ENCODE measurements at regions not wholly inside any gene's neighbourhood (a gene's known extent, or its start where the extent isn't known, plus 50 kb on each side); places are given as distances from the start of the nearest gene placed in this dataset.
"Not testable (repeated sequence)": the region's sequence is repeated elsewhere in the genome, so short reads cannot be mapped to it uniquely, and the experiment has no call there.

DNA sequence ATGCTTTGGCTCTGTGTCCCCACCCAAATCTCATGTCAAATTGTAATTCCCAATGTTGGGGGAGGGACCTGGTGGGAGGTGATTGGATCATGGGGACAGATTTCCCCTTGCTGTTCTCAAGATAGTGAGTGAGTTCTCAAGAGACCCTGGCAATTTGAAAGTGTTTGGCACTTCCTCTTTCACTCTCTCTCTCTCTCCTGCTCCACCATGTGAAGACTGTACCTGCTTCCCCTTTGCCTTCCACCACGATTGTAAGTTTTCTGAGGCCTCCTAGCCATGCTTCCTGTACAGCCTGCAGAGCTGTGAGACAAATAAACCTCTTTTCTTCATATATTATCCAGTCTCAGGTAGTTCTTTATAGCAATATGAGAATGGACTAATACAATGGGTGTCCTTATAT lies 169.6 kb upstream of the RAI2 start:
- FAIRE-seq; DNase-seq (ENCODE audit: insufficient read length, low spot score): not testable (repeated sequence)
- TF ChIP-seq SPI1 (IDR thresholded peaks at IDR 0.05; ENCODE audit: low read depth, low read length), result peak; percentile 48; the same call in 1 of the 2 replicates

- no peak for TF ChIP-seq POLR2AphosphoS5 (IDR thresholded peaks at IDR 0.05; ENCODE audit: low read depth, low read length)
- TF ChIP-seq TAF1 (IDR thresholded peaks at IDR 0.05; ENCODE audit: low read depth, low read length), result no peak
- no peak for TF ChIP-seq POU2F2 (IDR thresholded peaks at IDR 0.05; ENCODE audit: low read depth, low read length)
- no peak for TF ChIP-seq POLR2A (IDR thresholded peaks at IDR 0.05; ENCODE audit: low read depth, low read length)
- TF ChIP-seq PAX5 (IDR thresholded peaks at IDR 0.05; ENCODE audit: insufficient read depth, low read length, severe bottlenecking), result no peak
- no peak for TF ChIP-seq SPI1 (IDR thresholded peaks at IDR 0.05; ENCODE audit: low read depth, low read length)
- DNase-seq (ENCODE audit: insufficient read length, low spot score) (no peak), FAIRE-seq (no peak)
These were observed 165.1 kb upstream of the RAI2 start for GRCh38 chrX:18026166-18026565.

GRCh38 chrX:18017411-18017810 lies 156.3 kb upstream of the RAI2 start:
- TF ChIP-seq SPI1 (IDR thresholded peaks at IDR 0.05; ENCODE audit: low read depth, low read length), result no peak
- no peak for TF ChIP-seq POU2F2 (IDR thresholded peaks at IDR 0.05; ENCODE audit: low read depth, low read length)
- TF ChIP-seq TAF1 (IDR thresholded peaks at IDR 0.05; ENCODE audit: low read depth, low read length), result no peak
- DNase-seq (ENCODE audit: insufficient read length, low spot score) (no peak), FAIRE-seq (no peak)

- TF ChIP-seq PAX5 (IDR thresholded peaks at IDR 0.05; ENCODE audit: insufficient read depth, low read length, severe bottlenecking) (no peak), POLR2AphosphoS5 (IDR thresholded peaks at IDR 0.05; ENCODE audit: low read depth, low read length) (no peak), TAF1 (IDR thresholded peaks at IDR 0.05; ENCODE audit: low read depth, low read length) (no peak), SPI1 (IDR thresholded peaks at IDR 0.05; ENCODE audit: low read depth, low read length) (no peak), POU2F2 (IDR thresholded peaks at IDR 0.05; ENCODE audit: low read depth, low read length) (no peak), POLR2A (IDR thresholded peaks at IDR 0.05; ENCODE audit: low read depth, low read length) (no peak)
- DNase-seq (ENCODE audit: insufficient read length, low spot score), result no peak
These were observed 155.8 kb upstream of the RAI2 start for GRCh38 chrX:18016941-18017340.

DNA sequence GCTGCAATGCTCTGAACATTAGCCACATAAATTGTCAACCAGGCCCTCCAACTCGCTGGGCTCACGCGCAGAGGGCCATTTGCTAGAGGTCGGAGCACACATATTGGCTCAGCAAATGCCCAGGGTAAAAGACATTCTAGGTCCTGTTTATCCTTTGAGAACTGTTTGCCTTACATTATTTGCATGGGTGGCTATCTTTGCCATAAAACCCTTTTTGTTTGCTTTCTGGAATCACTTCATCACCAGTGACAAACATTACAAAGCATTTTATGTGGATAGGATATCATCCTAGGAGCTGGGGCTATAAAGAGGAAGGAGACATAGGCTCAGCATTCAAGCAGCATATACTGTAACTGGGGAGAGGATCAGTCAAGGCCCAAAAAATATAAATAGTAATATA lies 149.2 kb upstream of the RAI2 start:
- DNase-seq (ENCODE audit: insufficient read length, low spot score) (no peak), FAIRE-seq (no peak)
- no peak for TF ChIP-seq POLR2A (IDR thresholded peaks at IDR 0.05; ENCODE audit: low read depth, low read length)
- TF ChIP-seq POLR2AphosphoS5 (IDR thresholded peaks at IDR 0.05; ENCODE audit: low read depth, low read length), result no peak
- no peak for TF ChIP-seq SPI1 (IDR thresholded peaks at IDR 0.05; ENCODE audit: low read depth, low read length)
- no peak for TF ChIP-seq TAF1 (IDR thresholded peaks at IDR 0.05; ENCODE audit: low read depth, low read length)
- TF ChIP-seq PAX5 (IDR thresholded peaks at IDR 0.05; ENCODE audit: insufficient read depth, low read length, severe bottlenecking), result no peak
- TF ChIP-seq POU2F2 (IDR thresholded peaks at IDR 0.05; ENCODE audit: low read depth, low read length), result no peak

More at GRCh38 chrX:18016941-18017340, 155.8 kb upstream of the RAI2 start:
- FAIRE-seq, result no peak

DNA sequence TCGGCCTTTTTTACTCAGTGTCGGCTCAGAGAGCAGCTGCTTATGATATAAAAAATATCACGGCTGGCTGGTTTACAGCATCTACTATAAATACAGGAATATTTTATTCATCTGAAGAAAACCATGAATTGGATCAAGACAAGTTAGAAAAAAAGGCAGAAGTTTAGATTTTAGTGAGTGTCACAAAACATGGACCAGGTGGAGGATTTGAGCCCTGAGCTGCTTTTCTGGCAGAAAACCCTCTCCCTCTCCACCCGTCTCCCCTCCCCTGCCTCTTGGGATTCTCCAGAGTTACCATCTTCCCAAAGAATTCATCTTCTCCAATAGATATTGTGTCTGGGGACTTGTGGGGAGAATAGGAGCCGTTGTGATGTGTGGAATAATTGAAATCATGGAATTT lies 142.8 kb upstream of the RAI2 start:
- no peak for TF ChIP-seq POLR2AphosphoS5 (IDR thresholded peaks at IDR 0.05; ENCODE audit: low read depth, low read length)
- no peak for TF ChIP-seq SPI1 (IDR thresholded peaks at IDR 0.05; ENCODE audit: low read depth, low read length)
- no peak for TF ChIP-seq POU2F2 (IDR thresholded peaks at IDR 0.05; ENCODE audit: low read depth, low read length)
- TF ChIP-seq POLR2A (IDR thresholded peaks at IDR 0.05; ENCODE audit: low read depth, low read length), result no peak
- no peak for TF ChIP-seq PAX5 (IDR thresholded peaks at IDR 0.05; ENCODE audit: insufficient read depth, low read length, severe bottlenecking)
- no peak for TF ChIP-seq TAF1 (IDR thresholded peaks at IDR 0.05; ENCODE audit: low read depth, low read length)
- FAIRE-seq, result no peak

DNA sequence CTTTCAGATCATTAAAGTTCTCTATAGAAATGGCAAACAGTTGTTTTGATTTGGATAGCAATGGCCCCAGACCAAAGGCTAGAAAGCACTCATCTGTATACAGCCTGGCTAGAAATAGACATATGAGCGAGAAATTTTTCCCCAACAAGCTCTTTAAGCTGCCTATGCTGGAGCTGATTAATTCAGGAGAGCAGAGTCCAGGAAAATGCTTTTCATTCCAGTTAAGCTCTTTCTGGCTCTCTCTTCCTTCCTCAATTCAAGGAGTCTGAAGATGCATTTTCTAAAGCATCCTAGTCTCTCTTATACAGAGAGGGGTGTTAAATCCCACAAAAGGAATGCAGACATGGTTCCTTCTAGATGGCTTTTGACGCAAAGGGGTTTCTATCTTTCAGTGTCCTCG lies 141.7 kb upstream of the RAI2 start:
- no peak for FAIRE-seq
- TF ChIP-seq PAX5 (IDR thresholded peaks at IDR 0.05; ENCODE audit: insufficient read depth, low read length, severe bottlenecking) (no peak), POLR2AphosphoS5 (IDR thresholded peaks at IDR 0.05; ENCODE audit: low read depth, low read length) (no peak)
- no peak for DNase-seq (ENCODE audit: insufficient read length, low spot score)

More for the DNA sequence above, 142.8 kb upstream of the RAI2 start:
- no peak for DNase-seq (ENCODE audit: insufficient read length, low spot score)

GRCh38 chrX:17994429-17994828 lies 133.3 kb upstream of the RAI2 start:
- DNase-seq (ENCODE audit: insufficient read length, low spot score) (no peak), FAIRE-seq (no peak)
- no peak for TF ChIP-seq PAX5 (IDR thresholded peaks at IDR 0.05; ENCODE audit: insufficient read depth, low read length, severe bottlenecking)

DNA sequence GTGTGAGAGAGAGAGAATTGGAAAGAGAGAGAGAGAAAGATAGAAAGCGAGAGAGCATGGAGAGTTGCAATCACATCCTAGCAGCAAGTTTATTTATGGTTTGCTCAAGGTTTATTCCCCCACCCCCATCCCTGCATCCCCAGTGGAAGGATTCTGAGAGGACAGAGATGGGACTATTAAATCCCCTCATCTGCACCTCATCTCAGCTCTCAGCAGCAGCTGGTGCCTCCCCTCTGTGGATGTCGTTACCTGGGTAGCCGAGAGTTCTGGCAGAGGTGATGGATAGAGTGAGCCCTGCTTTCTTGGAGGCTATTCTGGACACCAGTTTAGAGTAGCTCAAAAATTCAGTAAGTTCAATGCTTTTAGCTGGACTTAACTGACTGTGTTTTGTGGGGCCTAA lies 132.0 kb upstream of the RAI2 start:
- FAIRE-seq (no peak), DNase-seq (ENCODE audit: insufficient read length, low spot score) (no peak)
- TF ChIP-seq POU2F2 (IDR thresholded peaks at IDR 0.05; ENCODE audit: low read depth, low read length) (no peak), SPI1 (IDR thresholded peaks at IDR 0.05; ENCODE audit: low read depth, low read length) (no peak), TAF1 (IDR thresholded peaks at IDR 0.05; ENCODE audit: low read depth, low read length) (no peak), POLR2A (IDR thresholded peaks at IDR 0.05; ENCODE audit: low read depth, low read length) (no peak), PAX5 (IDR thresholded peaks at IDR 0.05; ENCODE audit: insufficient read depth, low read length, severe bottlenecking) (no peak), POLR2AphosphoS5 (IDR thresholded peaks at IDR 0.05; ENCODE audit: low read depth, low read length) (no peak)

GRCh38 chrX:17990532-17990931 lies 129.4 kb upstream of the RAI2 start:
- FAIRE-seq (no peak), DNase-seq (ENCODE audit: insufficient read length, low spot score) (no peak)
- no peak for TF ChIP-seq TAF1 (IDR thresholded peaks at IDR 0.05; ENCODE audit: low read depth, low read length)
- TF ChIP-seq POLR2A (IDR thresholded peaks at IDR 0.05; ENCODE audit: low read depth, low read length), result no peak
- TF ChIP-seq POLR2AphosphoS5 (IDR thresholded peaks at IDR 0.05; ENCODE audit: low read depth, low read length), result no peak

DNA sequence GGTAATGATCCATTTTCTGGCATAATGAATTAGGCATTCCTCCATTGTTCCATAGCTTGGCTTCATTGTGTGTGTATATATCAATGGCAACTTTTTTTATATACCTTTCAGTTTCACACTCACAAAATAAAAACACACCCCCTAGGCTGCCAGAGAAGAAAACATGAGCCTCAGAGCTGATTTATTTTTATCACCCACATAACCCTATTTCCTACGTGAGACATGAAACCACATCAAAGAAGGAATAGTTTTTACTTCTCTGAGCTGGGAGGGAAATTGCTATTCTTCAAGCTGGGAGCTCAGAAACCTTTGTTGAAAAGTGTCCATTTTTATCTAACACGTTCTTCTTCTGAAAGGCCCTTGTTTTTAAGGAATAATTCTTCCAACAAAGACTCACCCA lies 126.7 kb upstream of the RAI2 start:
- FAIRE-seq (no peak), DNase-seq (ENCODE audit: insufficient read length, low spot score) (no peak)
- TF ChIP-seq POLR2A (IDR thresholded peaks at IDR 0.05; ENCODE audit: low read depth, low read length) (no peak), PAX5 (IDR thresholded peaks at IDR 0.05; ENCODE audit: insufficient read depth, low read length, severe bottlenecking) (no peak), SPI1 (IDR thresholded peaks at IDR 0.05; ENCODE audit: low read depth, low read length) (no peak), TAF1 (IDR thresholded peaks at IDR 0.05; ENCODE audit: low read depth, low read length) (no peak), POU2F2 (IDR thresholded peaks at IDR 0.05; ENCODE audit: low read depth, low read length) (no peak), POLR2AphosphoS5 (IDR thresholded peaks at IDR 0.05; ENCODE audit: low read depth, low read length) (no peak)

Data from GM12891 (cell line).